Stimulated activated CD4-positive, alpha-beta T cell treated with anti-CD3 and anti-CD28 coated beads, Interleukin-2, amount 100 ng/mL, for 24 hours (primary cell): ENCODE measurements at regions not wholly inside any gene's neighbourhood (a gene's known extent, or its start where the extent isn't known, plus 50 kb on each side); places are given as distances from the start of the nearest gene placed in this dataset.
A peak's percentile ranks its signal among the peaks of the same experiment; 100 is the strongest.
"Not testable (repeated sequence)": the region's sequence is repeated elsewhere in the genome, so short reads cannot be mapped to it uniquely, and the experiment has no call there.

Source experiments
- DNase-seq, 2 donors: peaks; one replicate each; pipeline ENCODE4 v3.0.0-alpha.2; 2020

DNA sequence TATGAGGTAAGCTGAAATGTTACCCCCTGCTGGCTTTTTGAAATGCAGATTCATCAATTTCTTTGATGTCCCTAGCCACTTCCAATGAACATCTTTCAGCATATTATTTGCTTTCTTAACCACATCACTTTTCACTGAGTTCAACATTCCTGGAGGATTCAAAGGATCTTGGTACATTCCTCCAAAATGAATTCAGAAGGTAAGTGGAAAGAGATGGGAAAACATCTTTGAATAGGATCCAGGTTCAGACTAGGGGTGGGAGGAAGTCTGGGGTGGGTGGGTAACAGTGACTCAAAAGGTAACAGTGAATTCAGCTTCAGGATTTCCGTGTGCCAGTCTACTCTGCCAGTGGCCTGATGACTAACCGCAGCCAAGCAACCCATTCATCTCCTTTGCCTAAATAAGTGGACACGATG lies 180.7 kb downstream of the ZC3H11B start:
- no peak for DNase-seq

DNA sequence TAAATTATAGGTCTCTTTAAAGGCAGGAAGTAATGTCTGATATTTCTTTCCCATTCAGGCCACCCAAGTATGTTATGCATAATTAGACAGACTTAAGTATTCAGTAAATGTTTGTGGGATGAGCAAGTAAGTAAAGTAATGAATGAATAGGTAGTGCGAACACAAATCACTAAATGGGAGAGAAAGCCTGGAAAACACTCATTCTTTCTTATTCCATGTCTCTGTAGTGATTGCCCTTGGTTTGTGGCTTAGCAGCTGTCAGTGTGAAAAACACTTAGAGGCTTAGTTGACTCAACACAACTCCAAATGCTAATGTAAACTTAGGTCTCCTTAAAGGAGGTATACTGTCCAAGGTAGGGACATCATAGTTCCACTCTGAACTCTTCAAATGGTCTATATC lies 182.5 kb downstream of the ZC3H11B start:
- no peak for DNase-seq

DNA sequence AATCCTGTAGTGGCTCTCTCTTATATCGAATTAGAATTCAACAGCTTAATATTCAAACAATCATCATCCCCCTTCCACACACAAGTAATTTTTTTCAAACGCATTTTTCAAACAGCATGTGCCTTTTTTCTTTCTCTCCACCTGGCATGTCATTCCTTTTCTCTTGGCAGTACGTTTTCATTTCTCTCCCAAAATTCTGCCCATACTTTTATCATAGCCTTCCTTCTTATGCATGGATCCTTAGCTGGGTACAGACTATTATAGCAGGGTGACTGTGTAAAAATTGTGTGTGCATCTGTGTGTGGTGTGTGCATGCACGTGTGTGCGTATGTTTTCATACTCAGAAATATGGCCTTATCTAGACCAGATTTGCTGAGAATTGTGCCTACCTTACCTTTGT lies 184.3 kb downstream of the ZC3H11B start:
- DNase-seq = no peak

DNA sequence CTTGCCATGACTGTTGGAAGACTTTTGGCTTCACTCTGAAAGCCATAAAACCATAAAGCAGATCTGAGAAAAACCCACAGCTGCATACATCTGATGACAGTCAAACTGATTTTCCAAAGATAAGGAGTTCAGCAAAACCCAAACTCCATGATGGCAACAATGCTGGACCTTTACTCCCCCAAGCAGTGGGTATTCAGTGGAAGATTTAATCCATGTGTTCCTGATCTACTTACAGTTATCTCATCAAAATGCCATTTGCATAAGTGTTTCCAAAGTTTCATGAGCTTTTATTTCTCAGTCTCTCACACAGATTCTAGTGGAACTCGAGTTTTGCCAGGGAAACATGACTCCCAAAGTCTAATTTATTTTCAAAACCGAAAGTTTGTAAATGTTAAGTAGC lies 184.9 kb downstream of the ZC3H11B start:
- DNase-seq = no peak

DNA sequence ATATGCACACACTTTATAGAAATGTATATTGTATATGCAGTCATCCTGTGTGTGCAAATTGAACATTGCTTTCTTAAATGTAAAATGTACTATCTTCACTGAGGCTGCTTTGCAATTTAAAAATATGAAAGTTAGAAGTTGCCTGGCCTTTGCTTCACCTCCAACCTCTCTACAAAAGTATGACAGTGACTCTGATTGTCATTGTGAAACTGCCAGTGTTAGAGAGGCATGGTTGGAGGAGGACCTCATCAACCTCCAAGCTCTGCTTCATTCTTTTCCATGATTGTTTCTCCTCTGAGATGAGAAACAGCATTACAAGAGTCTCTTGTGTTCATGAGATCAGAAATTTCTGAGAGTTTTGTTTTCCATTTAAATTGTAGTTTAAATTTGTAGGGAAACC lies 185.5 kb downstream of the ZC3H11B start:
- DNase-seq = no peak

DNA sequence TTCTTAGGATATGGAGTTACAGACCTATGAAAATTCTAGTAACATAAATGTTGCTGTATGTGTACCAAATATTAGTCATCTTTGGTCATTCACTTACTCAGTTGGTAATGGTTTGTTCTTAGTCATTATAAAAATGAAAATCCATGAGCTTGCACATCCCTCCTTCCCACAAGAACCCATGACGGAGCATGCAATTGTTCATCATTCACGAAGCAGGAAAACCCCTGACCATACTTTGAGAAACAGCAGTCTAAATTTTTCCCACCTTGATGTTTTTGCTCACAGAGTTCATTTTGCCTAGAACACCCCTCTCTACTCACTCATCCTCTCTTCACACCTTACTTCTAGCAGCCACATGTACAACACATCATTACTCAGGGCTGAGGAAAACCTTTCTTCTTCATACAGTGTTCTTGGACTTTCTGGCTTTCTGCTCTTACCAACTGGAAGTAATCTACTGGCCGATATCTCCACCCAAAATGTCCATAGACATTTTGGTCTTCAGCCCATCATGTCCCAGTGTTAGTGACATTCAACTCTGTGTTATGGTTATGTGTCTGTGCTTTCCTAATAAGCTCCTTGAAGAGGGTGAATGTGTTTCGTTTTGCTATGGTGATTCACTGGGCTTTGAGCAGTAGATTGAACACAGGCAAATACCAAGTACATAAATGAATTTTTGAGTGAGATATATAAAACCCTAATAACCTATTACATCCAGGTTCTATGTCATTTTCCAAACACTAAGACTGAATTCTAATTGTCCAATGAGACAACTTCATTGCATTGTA lies 189.9 kb downstream of the ZC3H11B start:
- no peak for DNase-seq

DNA sequence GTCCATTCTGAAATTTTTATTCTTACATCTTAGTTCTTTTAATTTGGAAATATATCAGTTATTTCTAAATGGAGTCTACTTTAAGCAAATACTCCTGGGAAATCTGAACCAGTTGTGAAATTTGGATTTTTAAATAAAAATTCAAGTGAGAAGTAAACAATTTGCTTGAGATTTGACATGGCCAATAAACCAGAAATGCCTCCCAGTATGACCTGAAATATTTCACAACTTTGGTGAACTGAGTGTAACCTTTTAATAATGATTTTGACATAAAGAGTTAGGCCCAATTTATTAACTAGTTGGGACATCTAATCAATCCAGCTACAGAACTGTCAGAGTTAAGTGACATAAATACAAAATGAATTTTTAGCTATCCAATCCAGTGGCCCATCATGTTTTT lies 192.0 kb downstream of the ZC3H11B start:
- DNase-seq = no peak

DNA sequence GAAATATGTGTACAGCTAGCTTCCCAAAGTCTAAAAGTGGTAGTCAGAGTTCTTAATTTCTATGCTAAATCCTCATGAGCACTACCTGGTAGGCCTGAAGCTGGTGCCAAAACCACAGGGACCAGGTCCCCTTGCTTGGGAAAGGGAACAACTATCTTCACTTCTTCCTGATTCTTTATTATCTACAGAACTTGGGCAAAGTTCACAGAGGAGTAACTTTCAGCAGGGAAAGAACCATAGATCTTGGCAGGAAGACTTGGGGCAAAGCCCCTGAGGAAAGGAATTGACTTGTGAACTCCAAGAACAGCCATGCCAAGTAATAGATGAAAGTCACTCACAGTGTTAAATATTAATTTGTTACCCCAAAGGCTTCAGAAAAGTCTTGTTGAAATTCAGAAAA lies 193.0 kb downstream of the ZC3H11B start:
- DNase-seq = no peak

DNA sequence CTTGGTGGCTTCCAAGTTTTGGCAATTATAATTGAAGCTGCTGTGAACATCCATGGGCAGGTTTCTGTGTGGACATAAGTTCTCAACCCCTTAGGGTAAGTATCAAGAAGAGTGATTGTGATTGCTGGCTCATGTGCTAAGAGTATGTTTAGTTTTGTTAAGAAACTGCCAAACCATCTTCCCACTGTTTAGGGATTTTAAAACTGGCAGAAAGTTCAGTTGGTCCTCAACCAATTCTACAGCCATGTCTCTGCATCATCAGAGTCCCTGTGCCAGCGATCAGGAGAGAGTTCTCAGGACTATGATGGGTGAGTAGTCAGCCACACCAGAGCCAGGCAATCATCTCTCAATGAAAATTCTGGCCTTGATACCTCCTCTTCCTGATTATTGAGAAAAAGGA lies 193.8 kb downstream of the ZC3H11B start:
- DNase-seq = no peak

DNA sequence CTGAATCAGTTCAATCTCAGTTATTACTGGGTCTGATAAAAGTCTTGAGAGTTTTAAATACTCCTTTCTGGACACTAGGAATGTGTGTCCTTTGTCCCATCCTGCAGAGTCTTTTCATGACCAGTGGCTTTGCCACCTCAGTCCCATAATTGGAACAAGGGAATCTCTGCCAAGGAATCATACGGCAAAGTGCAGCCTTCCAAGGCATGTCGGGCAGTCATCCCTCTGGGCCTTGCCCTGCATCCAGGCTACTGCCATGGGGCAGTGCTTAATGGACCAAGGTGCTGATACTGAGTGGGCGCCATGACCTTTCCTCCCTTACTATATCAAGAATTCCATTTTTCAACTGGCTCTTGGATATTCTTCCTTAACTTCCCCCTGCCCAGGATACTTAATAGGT lies 195.3 kb downstream of the ZC3H11B start:
- no peak for DNase-seq

DNA sequence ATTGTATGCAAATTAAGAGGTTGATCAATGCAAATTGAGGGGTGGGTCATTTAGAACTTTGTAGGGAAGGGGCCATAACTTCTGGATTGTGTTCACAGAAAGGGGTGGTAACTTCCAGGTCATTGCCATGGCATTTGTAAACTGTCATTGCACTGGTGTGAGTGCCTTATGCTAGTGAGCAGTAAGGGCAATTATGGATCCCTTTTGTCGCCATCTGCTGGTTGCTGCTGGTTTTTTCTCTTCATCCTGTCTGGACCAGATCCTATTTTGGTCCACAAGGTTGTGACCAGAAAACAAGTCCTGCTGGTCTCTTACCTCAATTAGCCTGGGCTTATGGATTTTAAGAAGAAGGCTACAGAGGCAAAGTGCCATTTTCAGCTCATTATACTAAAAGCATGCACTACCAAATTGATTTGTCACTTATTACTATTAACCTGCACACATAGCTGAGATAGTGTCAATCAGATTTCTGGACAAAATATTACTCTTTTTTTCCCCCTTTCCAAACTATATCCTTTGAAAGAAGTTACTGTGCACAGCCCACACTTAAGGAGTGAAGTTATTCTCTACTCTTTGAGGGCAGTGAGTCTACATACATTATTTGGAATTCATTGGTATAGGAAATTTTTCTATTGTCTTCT lies 196.2 kb downstream of the ZC3H11B start:
- peak; percentile 70 to 72 for DNase-seq

DNA sequence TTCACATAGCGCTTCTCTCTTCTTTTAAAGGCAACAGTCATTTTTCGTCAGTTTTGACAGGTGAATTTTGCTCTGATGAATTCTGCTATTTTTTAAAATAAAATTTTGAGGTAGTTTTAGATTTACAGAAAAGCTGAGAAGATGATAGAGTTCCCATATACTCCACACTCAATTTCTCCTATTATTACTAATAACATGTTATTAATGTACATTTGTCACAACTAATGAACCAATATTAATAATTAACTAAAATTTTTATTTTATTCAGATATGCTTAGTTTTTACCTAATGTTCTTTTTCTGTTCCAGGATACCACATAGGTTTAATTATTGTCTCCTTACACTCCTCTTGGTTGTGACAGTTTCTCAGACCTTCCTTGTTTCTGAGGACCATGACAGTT lies 197.0 kb downstream of the ZC3H11B start:
- DNase-seq = no peak

DNA sequence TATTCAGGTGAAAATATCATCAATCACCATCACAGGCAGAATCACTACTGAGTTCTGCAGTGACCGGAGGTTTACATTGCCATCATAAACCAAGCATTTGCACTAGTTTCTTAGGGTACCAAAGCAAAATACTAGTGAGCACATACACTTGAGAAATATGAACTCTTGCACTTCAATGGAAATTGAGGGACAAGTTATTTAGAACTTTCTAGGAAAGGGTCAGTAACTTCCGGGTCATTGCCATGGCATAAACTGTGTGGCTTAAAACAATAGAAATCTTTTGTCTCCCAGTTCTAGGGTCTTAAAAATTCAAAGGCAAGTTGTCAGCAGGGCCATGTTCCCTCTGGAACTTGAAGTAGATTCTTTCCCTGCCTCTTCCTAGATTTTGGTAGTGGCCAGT lies 197.5 kb downstream of the ZC3H11B start:
- DNase-seq = no peak

DNA sequence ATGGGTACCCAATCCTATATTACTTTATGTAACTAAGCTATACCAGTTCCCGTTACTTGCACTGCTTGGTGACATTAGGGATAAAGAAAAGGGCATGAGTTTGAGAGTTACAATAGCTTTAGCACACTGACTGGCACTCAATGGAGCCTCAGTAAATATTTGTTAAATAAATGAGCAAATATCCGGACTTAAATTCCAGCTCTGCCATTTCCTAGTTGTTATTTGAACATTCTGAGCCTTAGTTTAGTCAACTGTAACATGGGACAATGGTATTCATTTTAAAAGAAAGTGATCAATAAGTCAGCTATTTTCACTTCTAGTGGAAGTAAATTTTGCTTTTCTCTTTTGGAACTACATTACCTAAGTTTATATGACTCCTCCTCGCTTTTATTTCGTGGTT lies 198.7 kb downstream of the ZC3H11B start:
- no peak for DNase-seq

DNA sequence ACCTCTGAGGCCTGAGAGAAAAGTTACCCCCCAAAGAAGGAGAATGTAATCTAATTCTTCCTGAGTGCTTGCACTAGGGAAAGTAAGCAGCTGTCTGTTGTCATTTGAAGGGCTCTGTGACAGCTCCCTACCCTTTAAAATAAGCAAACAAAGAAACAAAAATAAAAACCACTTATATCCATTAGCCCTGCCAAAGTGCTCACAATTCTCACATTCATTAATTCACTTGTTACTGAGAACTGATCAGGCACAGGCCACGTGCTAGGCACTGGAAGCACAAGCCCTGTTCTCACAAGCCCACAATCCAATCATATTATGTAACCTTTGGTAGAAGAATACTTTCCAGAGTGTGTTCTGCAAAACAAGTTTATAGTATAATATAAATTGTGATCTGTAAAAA lies 199.4 kb downstream of the ZC3H11B start:
- no peak for DNase-seq

DNA sequence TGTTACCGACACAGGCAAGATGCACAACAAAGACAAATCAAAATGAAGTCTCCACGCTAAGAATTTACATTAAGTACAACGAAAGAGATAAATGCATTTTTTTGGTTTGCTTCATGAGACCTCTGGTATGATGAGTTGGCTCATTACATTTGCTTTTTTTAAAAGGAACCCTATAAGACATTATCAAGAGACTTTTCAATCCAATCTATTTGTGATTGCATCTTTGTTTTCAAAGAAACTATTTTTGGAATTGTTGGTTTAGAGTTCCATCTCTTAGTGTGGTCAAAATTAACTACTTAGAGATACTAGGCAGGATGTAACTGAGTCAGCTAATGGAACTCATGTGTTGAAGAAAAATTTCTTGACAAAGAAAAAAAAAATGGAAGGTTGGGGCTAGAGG lies 200.1 kb downstream of the ZC3H11B start:
- no peak for DNase-seq

DNA sequence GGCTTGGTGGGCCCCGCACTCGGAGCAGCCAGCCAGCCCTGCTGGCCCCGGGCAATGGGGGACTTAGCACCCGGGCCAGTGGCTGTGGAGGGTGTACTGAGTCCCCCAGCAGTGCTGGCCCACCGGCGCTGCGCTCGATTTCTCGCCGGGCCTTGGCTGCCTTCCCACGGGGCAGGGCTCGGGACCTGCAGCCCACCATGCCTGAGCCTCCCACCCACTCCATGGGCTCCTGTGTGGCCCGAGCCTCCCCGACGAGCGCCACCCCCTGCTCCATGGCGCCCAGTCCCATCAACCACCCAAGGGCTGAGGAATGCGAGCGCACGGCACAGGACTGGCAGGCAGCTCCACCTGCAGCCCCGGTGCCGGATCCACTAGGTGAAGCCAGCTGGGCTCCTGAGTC lies 202.2 kb downstream of the ZC3H11B start:
- not testable (repeated sequence) for DNase-seq

DNA sequence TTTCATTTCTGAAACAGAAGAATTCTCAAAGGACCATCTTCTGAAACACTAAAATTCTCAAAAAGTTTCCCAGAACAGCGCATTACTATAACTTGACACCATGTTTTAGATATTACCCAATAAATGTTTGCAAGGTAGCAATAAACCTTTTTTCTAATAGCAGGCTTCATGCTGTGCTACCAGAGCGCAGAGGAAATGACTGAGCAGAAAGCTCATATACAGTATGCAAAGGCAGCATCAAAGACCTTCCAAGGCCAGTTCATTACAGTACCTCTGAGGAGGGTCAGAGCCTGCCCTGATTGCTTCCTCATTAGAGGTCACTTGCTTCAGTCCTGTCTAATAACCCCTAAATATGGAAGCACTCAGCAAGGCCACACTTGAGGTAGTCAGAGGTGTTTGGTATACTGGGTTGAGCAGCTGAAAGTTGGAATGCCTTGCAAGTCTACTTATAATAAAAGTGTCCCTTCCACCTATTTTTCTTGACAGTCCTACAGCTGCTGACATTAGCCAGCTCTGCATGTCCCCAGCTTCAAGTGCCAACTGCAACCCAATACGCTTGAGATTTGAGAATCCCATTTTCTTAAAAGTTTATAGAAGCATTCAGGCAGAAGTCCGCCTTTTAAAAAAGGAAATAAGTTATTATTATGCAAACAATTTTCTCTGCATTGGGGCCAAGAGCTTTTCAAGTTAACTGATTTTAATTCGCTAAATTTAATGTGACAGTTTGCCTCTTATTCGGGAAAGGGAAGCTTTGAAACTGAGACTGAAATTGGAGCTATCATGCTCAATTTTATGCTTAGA lies 207.2 kb downstream of the ZC3H11B start:
- no peak for DNase-seq

DNA sequence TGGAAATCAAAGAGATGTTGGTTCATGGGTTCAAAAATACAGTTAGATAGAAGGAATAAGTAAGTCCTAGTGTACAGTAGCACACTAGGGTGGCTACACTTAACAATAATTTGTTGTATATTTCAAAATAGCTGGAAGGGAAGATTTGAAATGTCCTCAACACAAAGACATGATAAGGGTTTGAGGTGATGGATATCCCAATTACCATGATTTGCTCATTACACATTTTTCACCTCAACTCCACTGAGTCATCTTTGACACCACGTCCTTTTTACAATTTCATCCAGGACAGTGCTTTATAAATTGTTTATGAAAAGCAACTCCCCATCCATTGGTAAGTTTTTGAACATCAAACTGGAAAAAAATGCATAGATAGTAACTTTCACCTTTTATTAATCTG lies 208.3 kb downstream of the ZC3H11B start:
- no peak for DNase-seq

DNA sequence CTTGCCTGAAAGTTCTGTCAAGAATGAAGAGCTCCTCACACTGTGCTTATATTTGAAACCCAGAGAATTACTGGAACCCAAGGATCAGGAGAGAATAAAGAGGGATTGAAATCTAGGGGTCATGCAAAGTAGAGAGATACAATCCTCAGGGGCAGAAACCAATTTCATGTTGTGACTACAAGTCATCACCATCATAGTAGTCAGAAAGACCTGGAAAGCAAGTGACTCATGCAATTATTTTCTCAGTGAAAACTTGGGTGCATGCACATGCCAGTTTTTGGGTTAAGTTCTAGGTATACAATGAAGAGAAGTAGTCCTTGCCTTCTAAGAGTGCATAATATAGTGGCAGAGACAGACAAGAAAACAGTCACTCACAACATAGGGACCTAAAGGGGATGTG lies 210.0 kb downstream of the ZC3H11B start:
- DNase-seq = no peak

DNA sequence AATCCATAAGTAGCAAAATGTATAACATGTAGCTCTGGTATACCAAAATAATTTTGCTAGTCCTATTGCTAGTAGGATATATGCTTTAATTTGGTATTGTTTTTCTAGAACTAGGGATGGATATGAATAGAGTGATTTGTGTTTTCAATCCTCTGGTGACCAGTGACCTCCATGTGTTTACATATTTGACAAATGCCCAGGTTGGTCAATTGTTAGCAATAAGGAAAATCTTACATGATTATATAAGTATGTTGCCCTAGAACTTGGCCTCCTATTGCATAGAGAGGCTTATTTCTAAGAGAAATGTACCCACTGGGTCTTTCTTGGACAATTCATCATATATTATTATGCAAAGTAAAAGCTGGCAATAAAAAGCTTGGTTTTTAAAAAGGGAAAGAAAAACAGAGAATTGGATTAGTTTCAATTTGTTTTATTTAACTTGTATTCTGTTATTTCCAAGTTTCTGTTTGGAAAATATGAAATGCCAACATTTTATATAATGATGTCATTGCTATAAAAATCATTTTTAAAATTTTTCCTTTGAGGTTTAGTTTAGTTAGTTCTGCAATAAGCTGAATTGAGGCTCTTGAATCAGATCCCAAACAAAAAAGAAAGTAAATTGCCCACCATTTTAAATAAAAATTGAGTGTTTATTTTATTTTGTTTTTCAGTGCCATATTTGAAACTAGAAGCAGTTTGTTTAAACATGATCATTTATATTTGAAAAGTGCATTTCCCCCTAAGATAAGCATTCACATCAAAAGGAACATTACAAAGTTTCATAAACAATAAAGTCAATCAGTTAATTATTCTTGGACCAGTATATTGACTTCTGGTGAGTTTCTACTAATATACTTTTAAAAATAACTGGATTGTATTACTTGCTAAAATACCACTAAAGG lies 210.9 kb downstream of the ZC3H11B start:
- no peak for DNase-seq

DNA sequence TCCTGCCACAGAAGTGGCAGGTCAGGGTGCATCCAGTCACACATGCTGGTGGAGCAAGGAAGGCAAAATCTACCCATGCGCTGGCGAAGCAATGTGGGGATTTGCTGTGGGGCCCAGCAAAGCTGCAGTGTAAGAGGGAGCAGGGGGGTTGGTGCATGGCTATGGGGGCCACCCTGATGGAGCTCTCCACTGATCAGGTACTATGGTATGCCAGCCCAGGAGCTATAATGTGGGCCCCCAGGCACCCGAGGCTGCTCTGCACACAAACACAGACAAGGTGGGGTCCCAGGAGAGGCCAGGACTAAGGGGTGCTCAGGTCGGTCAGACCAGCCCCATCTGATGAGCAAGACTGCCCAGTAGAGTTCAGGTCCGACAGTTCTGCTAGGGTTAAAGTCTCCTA lies 213.5 kb downstream of the ZC3H11B start:
- DNase-seq = no peak

DNA sequence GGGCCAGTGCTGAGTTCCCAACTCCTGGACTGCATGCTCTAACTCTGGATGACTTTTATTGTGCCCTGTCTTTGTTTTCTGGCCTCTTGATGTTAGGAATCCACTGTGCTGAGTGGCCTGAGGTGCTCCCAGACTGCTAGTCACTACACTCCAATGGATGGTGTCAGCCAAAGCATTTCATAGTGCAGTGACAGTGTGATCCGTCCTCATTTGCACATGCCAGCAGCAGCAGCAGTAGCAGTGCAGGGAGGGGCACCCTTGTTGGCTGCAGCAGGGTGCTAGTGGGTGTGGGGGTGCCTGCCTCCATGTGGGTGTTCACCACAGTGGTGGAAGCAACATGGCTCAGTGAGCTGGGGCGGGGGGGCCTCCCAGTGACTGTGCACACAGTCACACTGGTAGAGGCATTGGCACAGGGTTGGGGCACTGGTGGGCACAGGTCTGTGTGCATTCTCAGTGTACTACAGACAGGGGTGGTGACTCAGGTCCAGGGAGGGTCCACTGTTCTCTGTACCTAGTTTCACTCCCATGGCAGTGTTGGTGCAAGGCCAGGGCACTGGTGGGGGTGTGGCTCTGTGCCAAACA lies 214.0 kb downstream of the ZC3H11B start:
- DNase-seq = no peak
